Right ventricle myocardium superior (tissue), 1 donor: ENCODE measurements at regions not wholly inside any gene's neighbourhood (a gene's known extent, or its start where the extent isn't known, plus 50 kb on each side); places are given as distances from the start of the nearest gene placed in this dataset.

ENCODE experiments used
- ATAC-seq: fragments of 200-7000 bp; cut with Tn5 transposase; one replicate; pipeline ENCODE4 v1.9.1; 2020; ENCODE audit warnings: mild to moderate bottlenecking; ENCODE audit not compliant: poor library complexity
- DNase-seq: peaks from one replicate; pipeline ENCODE4 v3.0.0-alpha.2; 2020
- intact Hi-C: fragments of 100-400 bp; cut with DNase I; formaldehyde crosslinking; loops from one replicate; pipeline ENCODE4 v1.11.2; 2022
- donor health status: DM: no; HTN: yes; CAD: no; lungs with severe emphysema.

DNA sequence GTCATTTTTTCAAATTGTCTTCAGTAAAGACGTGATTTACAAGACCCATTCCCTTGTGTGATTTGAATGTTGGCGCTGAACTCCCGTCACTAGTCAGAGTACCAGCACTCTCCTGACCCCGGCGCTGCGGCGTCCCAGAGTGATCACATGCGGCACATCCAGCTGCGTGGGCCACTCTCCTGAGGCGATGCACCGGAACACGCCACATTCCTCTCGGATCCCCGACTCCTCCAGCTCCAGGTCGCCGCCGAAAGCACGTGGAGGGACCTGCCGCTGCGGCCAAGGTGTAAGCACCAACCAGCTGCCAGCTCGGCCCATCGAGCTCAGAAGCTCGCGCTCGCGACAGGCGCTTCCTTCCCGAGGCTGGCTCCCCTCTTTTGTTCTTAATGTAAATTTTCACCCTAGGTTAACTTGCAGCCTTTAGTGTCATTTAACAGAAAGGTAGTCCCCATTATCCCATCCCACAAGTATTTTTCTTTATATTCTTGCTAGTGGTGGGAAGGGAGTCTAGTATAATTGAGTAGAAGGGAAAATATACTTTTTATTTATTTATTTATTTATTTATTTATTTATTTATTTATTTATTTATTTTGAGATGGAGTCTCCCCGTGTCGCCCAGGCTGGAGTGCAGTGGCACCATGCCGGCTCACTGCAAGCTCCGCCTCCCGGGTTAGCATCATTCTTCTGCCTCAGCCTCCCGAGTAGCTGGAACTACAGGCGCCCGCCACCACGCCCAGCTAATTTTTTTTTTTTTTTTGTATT, 61.7 kb upstream of the VGLL3 start:
- intact Hi-C loops = no loop called here
- ATAC-seq (no peak), DNase-seq (peak; percentile 37)

DNA sequence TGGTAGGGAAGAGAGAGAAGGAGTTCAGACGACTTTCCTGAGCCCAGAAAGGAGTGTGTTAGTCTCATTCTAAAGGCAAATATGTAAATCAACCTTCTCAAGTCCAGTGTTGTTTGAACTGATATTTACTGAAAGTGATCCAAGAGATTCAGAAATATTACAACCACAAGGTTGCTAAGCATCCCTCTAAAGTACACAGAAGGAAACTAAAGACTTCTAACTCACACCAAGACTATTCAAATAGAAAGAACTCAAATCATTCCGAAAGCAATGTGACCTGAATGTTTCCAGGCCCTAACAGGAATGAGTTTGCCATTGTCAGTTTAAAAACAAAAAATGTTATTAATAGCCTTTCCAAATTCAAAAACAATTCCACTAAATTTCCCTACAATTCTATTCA, 56.9 kb upstream of the VGLL3 start:
- no peak for DNase-seq
- intact Hi-C loops = no loop called here
- ATAC-seq = no peak

DNA sequence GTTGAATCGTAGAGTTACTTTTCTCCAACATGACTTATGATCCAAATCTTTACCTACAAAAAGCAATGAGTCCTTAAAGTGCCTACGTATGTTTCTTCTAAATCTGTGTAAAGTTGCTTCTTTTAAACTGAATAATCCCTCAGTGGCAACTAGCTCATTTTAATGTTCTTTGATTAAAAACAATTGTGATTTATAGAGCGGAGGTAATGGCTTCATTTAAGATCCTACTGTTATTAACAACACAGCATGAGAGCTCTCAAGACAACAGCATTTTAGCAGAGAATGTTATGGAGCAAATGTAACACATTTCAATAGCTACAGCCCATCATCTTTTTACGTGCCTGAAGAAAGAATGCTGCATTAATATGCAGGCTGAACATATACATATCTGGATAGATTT, 55.3 kb upstream of the VGLL3 start:
- ATAC-seq (no peak), DNase-seq (no peak)
- intact Hi-C loops = no loop called here

DNA sequence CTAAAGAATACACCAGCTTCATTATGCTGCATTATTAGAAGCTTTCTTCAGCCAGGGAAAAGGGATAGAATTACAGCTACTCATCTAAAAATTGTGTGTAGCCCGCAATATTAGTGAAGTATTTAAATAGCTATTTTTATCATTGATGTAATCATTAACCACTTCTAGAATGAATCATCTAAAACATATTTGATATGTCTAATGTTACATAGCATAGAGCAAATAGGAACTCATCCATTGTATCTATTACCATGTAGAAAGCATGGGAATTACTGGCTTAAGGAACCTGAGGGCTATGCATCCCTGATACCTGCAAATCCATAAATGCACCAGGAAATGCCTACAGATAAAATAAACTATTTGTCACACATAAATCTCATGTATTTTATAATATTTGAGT, 54.5 kb upstream of the VGLL3 start:
- intact Hi-C loops = no loop called here
- DNase-seq = no peak
- ATAC-seq = no peak

- DNase-seq = no peak
- ATAC-seq = no peak
- intact Hi-C loops = no loop called here
Observed at GRCh38 chr3:87044846-87045245, 53.9 kb upstream of the VGLL3 start.

DNA sequence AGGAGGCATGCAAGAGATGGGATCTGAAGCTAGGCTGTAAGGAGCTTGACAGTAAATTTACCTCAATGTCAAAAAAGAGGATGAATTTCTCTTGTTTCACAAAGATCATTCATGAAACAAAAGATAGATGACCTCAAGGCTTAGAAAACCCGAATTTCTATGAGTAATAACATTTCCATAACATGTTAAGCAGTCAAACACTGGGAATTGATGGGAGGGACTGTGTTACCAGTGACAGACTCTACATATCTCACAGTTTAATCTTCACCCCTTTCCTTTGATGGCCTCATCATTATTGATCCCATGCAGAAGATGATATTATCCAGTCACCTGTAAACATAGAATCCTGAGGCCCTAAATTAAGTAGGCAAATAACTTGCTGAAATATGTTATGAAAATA, 53.5 kb upstream of the VGLL3 start:
- intact Hi-C loops = no loop called here
- DNase-seq (no peak), ATAC-seq (no peak)

DNA sequence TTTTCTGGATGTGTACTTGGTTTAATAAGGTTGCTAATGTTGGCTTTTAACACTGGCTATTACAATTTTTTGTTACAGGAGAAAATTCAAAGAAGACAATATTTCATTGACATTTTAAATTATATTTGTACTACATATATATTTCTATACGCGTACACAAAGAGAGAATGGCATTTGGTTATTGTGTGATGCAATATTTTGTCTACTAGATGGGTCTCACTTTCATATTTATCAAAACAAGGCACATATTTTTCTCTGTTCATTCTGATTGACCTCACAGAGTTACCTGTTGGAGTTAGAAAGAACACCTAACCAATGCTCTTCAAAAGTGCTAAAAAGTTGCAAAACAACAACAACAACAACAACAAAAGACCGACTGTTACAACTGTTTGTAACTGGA, 50.2 kb upstream of the VGLL3 start:
- DNase-seq (no peak), ATAC-seq (no peak)
- intact Hi-C loops = no loop called here
